Activated CD8-positive, alpha-beta memory T cell treated with anti-CD3 and anti-CD28 coated beads, Interleukin-2, amount 50 U/mL, for 48 hours (primary cell): ENCODE measurements at regions not wholly inside any gene's neighbourhood (a gene's known extent, or its start where the extent isn't known, plus 50 kb on each side); places are given as distances from the start of the nearest gene placed in this dataset.
"Not testable (repeated sequence)": the region's sequence is repeated elsewhere in the genome, so short reads cannot be mapped to it uniquely, and the experiment has no call there.

Experiments
- DNase-seq: peaks from one replicate; pipeline ENCODE4 v3.0.0-alpha.2; 2020

- no peak for DNase-seq
These were observed 81.8 kb upstream of the CREB5 start for GRCh38 chr7:28330384-28331070.

GRCh38 chr7:28332046-28332445 is 80.3 kb upstream of the CREB5 start:
- DNase-seq: no peak

- DNase-seq: not testable (repeated sequence)
These were observed 78.8 kb upstream of the CREB5 start for GRCh38 chr7:28333548-28333947.

GRCh38 chr7:28336806-28337205 is 75.5 kb upstream of the CREB5 start:
- DNase-seq: no peak

GRCh38 chr7:28338041-28338440 is 74.3 kb upstream of the CREB5 start:
- no peak for DNase-seq

- no peak for DNase-seq
These were observed 68.9 kb upstream of the CREB5 start for GRCh38 chr7:28343462-28343861.

GRCh38 chr7:28346256-28346655 is 66.1 kb upstream of the CREB5 start:
- no peak for DNase-seq

- no peak for DNase-seq
These were observed 65.5 kb upstream of the CREB5 start for GRCh38 chr7:28346676-28347363.

- DNase-seq: no peak
These were observed 64.6 kb upstream of the CREB5 start for GRCh38 chr7:28347475-28348318.

- no peak for DNase-seq
These were observed 63.7 kb upstream of the CREB5 start for GRCh38 chr7:28348636-28349035.

GRCh38 chr7:28349637-28350036 is 62.7 kb upstream of the CREB5 start:
- DNase-seq: no peak

GRCh38 chr7:28350662-28351061 is 61.7 kb upstream of the CREB5 start:
- no peak for DNase-seq

GRCh38 chr7:28351450-28351849 is 60.9 kb upstream of the CREB5 start:
- DNase-seq: no peak

GRCh38 chr7:28354601-28355402 is 57.5 kb upstream of the CREB5 start:
- DNase-seq: no peak

GRCh38 chr7:28355635-28356319 is 56.5 kb upstream of the CREB5 start:
- no peak for DNase-seq

- DNase-seq: no peak
These were observed 55.7 kb upstream of the CREB5 start for GRCh38 chr7:28356619-28357018.

- DNase-seq: no peak
These were observed 53.9 kb upstream of the CREB5 start for GRCh38 chr7:28358423-28358868.

GRCh38 chr7:28360739-28361138 is 51.6 kb upstream of the CREB5 start:
- no peak for DNase-seq

GRCh38 chr7:28361551-28361950 is 50.8 kb upstream of the CREB5 start:
- no peak for DNase-seq

GRCh38 chr7:28362182-28362581 is 50.1 kb upstream of the CREB5 start:
- DNase-seq: no peak
